HepG2 (cell line): ENCODE measurements at regions not wholly inside any gene's neighbourhood (a gene's known extent, or its start where the extent isn't known, plus 50 kb on each side); places are given as distances from the start of the nearest gene placed in this dataset.

Experiments used
- SMC3 ChIP-seq: IDR thresholded peaks from 2 replicates; pipeline ENCODE4 v1.6.1; 2011; ENCODE audit warnings: low read length, improper control_type of control experiment
- ZNF3 ChIP-seq: IDR thresholded peaks from 2 replicates; pipeline ENCODE4 v1.7.0; 2017; ENCODE audit warnings: inconsistent platforms

DNA sequence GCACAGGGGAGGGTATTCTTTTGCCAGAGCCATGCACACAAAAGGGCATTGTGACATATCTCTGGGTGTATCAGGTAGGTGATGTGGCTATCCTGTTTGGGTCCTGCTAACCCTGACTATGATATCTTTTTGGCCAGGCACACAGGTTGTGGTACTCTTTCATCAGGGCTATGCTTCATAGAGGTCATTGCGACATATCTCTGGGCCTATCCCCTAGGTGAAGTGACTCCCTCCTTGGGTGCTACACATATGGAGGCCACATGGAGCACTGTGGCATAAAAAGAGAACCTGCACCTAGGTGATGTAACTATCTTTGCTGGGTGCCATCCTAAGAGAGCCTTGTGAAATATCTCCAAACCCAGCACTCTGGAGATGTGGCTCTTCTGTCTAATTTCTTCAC lies 1139.8 kb upstream of the AMELY start:
- TF ChIP-seq SMC3 = no peak
- no peak for TF ChIP-seq ZNF3 (CRISPR knock-in tag)
